22Rv1 (cell line): ENCODE measurements at regions not wholly inside any gene's neighbourhood (a gene's known extent, or its start where the extent isn't known, plus 50 kb on each side); places are given as distances from the start of the nearest gene placed in this dataset.

Experiments
- ZFX ChIP-seq: fragments of 450-650 bp; IDR thresholded peaks from 2 replicates; pipeline ENCODE4 v1.6.1; 2017; ENCODE audit warnings: antibody characterized with exemption, borderline replicate concordance
- TF ChIP-seq, protein P1 (sequence below): fragments of 450-650 bp; IDR thresholded peaks from 2 replicates; pipeline ENCODE4 v1.5.1; 2017; ENCODE audit warnings: mild to moderate bottlenecking

DNA sequence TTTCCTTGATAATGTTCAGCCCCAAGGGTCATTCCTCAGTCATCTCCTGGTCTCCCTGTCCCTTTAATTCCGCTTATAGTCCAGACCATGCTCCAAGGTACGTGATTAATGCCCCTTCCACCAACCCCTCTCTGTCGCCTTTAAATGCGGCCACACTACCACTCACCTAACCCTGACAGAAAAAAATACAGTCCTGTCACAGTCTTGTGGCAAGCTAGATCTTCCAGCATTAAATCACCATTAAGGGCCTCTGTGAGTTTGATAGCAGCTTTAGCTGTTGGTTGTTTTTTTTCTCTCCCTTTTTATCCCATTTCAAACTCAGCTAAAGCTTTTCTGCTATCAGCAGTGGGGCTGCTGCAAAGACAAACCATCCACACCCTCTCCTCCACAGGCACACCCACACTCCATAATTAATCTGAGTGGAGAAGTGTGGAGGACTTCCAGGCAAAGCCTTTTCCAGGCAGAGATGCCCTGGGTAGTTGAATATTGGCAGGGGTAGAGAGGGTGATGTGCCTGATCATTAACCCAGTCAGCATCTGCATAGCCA is 522.7 kb upstream of the CLINT1 start:
- TF ChIP-seq, protein P1, sequence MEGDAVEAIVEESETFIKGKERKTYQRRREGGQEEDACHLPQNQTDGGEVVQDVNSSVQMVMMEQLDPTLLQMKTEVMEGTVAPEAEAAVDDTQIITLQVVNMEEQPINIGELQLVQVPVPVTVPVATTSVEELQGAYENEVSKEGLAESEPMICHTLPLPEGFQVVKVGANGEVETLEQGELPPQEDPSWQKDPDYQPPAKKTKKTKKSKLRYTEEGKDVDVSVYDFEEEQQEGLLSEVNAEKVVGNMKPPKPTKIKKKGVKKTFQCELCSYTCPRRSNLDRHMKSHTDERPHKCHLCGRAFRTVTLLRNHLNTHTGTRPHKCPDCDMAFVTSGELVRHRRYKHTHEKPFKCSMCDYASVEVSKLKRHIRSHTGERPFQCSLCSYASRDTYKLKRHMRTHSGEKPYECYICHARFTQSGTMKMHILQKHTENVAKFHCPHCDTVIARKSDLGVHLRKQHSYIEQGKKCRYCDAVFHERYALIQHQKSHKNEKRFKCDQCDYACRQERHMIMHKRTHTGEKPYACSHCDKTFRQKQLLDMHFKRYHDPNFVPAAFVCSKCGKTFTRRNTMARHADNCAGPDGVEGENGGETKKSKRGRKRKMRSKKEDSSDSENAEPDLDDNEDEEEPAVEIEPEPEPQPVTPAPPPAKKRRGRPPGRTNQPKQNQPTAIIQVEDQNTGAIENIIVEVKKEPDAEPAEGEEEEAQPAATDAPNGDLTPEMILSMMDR: no peak
- TF ChIP-seq ZFX: no peak
